Ishikawa (cell line): ENCODE measurements at regions not wholly inside any gene's neighbourhood (a gene's known extent, or its start where the extent isn't known, plus 50 kb on each side); places are given as distances from the start of the nearest gene placed in this dataset.

Experiments used
- CEBPB ChIP-seq: IDR thresholded peaks from 2 replicates; pipeline ENCODE4 v1.6.1; 2012
- CREB1 ChIP-seq: IDR thresholded peaks from 2 replicates; pipeline ENCODE4 v1.6.1; 2012; ENCODE audit warnings: low read depth
- EGR1 ChIP-seq: IDR thresholded peaks from 2 replicates; pipeline ENCODE4 v1.6.1; 2012
- EP300 ChIP-seq: IDR thresholded peaks from 2 replicates; pipeline ENCODE4 v1.6.1; 2012; ENCODE audit warnings: borderline replicate concordance
- FOXM1 ChIP-seq: IDR thresholded peaks from 2 replicates; pipeline ENCODE4 v1.6.1; 2012; ENCODE audit warnings: low read depth, borderline replicate concordance
- MAX ChIP-seq: IDR thresholded peaks from 2 replicates; pipeline ENCODE4 v1.6.1; 2012
- NFIC ChIP-seq: IDR thresholded peaks from 2 replicates; pipeline ENCODE4 v1.6.1; 2012
- RAD21 ChIP-seq: IDR thresholded peaks from 2 replicates; pipeline ENCODE4 v1.6.1; 2012; ENCODE audit warnings: low read depth
- REST ChIP-seq: IDR thresholded peaks from 2 replicates; pipeline ENCODE4 v1.6.1; 2012; ENCODE audit warnings: low read depth, mild to moderate bottlenecking
- TAF1 ChIP-seq: IDR thresholded peaks from 2 replicates; pipeline ENCODE4 v1.6.1; 2012; ENCODE audit warnings: low read depth, mild to moderate bottlenecking
- TCF12 ChIP-seq: IDR thresholded peaks from 2 replicates; pipeline ENCODE4 v1.6.1; 2012; ENCODE audit warnings: low read depth
- TEAD4 ChIP-seq: IDR thresholded peaks from 2 replicates; pipeline ENCODE4 v1.6.1; 2012
- USF1 ChIP-seq: IDR thresholded peaks from 2 replicates; pipeline ENCODE4 v1.6.1; 2012
- YY1 ChIP-seq: IDR thresholded peaks from 2 replicates; pipeline ENCODE4 v1.6.1; 2012; ENCODE audit warnings: low read depth
- ZBTB7A ChIP-seq: IDR thresholded peaks from 2 replicates; pipeline ENCODE4 v1.6.1; 2012; ENCODE audit warnings: low read depth

- no peak for TF ChIP-seq CEBPB
- TF ChIP-seq REST = no peak
Observed at GRCh38 chr2:181188605-181189004, 208.2 kb downstream of the UBE2E3 start.

DNA sequence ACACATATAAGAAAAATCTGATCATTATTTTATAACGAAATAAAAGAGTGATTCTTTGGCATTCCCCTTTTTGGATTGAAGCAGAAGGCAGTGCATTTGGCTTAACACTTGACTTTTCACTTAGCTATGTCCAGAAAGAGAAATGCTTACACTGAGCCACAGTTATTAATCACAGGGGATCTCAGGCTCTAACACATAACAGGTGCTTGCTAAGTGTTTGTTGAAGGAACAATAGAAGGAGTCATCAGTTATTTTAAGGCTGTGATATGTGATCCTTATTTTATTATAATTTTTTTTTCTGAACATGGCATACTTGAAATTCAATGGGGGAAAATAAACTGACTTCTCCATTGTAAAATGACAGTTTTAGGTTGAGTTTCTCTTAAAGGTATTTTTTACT is 209.5 kb downstream of the UBE2E3 start:
- TF ChIP-seq NFIC (no peak), TCF12 (no peak), CEBPB (no peak), CREB1 (no peak), TAF1 (no peak), ZBTB7A (no peak)

- TF ChIP-seq USF1 = no peak
- TF ChIP-seq MAX = no peak
- no peak for TF ChIP-seq CREB1
- TF ChIP-seq TCF12 = no peak
- TF ChIP-seq CEBPB = no peak
- no peak for TF ChIP-seq FOXM1
- no peak for TF ChIP-seq EP300
- TF ChIP-seq ZBTB7A = no peak
Observed at GRCh38 chr2:181190711-181191110, 210.3 kb downstream of the UBE2E3 start.

GRCh38 chr2:181193550-181193949 is 213.1 kb downstream of the UBE2E3 start:
- no peak for TF ChIP-seq ZBTB7A
- no peak for TF ChIP-seq CEBPB
- TF ChIP-seq MAX = no peak
- TF ChIP-seq USF1 = no peak
- TF ChIP-seq CREB1 = no peak
- no peak for TF ChIP-seq YY1
- TF ChIP-seq EGR1 = no peak
- TF ChIP-seq EP300 = no peak
- TF ChIP-seq REST = no peak
- no peak for TF ChIP-seq TEAD4
- TF ChIP-seq NFIC = no peak
- no peak for TF ChIP-seq TAF1
- TF ChIP-seq FOXM1 = no peak
- no peak for TF ChIP-seq RAD21
- no peak for TF ChIP-seq TCF12

- TF ChIP-seq CEBPB (no peak), NFIC (no peak), USF1 (no peak), MAX (no peak), EGR1 (no peak), TCF12 (no peak), RAD21 (no peak), EP300 (no peak), FOXM1 (no peak), CREB1 (no peak), YY1 (no peak), REST (no peak), TAF1 (no peak), ZBTB7A (no peak), TEAD4 (no peak)
Observed at GRCh38 chr2:181196401-181196800, 216.0 kb downstream of the UBE2E3 start.
